GM12891 (cell line): ENCODE measurements at regions not wholly inside any gene's neighbourhood (a gene's known extent, or its start where the extent isn't known, plus 50 kb on each side); places are given as distances from the start of the nearest gene placed in this dataset.

Experiments used
- PAX5 ChIP-seq: IDR thresholded peaks from 2 replicates; pipeline ENCODE4 v1.6.1; 2011; ENCODE audit warnings: low read length, moderate library complexity, mild to moderate bottlenecking; ENCODE audit not compliant: insufficient read depth, severe bottlenecking
- POLR2A ChIP-seq: IDR thresholded peaks from 2 replicates; pipeline ENCODE4 v1.6.1; 2011; ENCODE audit warnings: low read depth, low read length, control low read depth
- POLR2AphosphoS5 ChIP-seq: IDR thresholded peaks from 2 replicates; pipeline ENCODE4 v1.6.1; 2011; ENCODE audit warnings: low read depth, low read length, control low read depth

DNA sequence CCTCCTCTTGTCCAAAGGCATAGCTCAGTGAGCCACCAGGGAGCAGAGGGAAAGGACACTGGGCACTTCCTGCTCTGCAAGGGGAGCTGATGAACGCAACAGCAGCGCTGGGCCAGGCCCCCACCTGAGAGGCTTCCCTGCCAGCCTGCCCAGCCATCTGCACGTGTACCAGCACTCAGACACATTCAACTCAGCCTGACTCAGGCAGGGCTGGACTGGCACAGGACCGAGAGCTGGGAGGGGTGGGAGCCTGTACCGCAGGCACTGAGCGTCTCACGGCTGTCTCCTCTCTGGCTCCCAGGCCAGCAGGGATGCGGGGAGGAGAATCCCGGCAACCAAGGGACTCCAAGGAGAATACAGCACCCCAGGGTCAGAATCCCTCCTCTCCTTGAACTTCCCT lies 411.8 kb downstream of the CTTN start:
- TF ChIP-seq POLR2A = no peak
- no peak for TF ChIP-seq PAX5
- TF ChIP-seq POLR2AphosphoS5 = no peak
